Panc1 (cell line): ENCODE measurements at regions not wholly inside any gene's neighbourhood (a gene's known extent, or its start where the extent isn't known, plus 50 kb on each side); places are given as distances from the start of the nearest gene placed in this dataset.

Experiments
- POLR2AphosphoS5 ChIP-seq: IDR thresholded peaks from 2 replicates; pipeline ENCODE4 v1.6.1; 2012; ENCODE audit warnings: mild to moderate bottlenecking, low read depth, low read length, moderate library complexity
- TCF7L2 ChIP-seq: IDR thresholded peaks from 2 replicates; pipeline ENCODE4 v1.6.1; 2011; ENCODE audit warnings: mild to moderate bottlenecking, low read depth, low read length, inconsistent platforms
- TF ChIP-seq, protein P1 (sequence below): fragments of 450-650 bp; IDR thresholded peaks from 2 replicates; pipeline ENCODE4 v1.5.1; 2017; ENCODE audit warnings: mild to moderate bottlenecking

DNA sequence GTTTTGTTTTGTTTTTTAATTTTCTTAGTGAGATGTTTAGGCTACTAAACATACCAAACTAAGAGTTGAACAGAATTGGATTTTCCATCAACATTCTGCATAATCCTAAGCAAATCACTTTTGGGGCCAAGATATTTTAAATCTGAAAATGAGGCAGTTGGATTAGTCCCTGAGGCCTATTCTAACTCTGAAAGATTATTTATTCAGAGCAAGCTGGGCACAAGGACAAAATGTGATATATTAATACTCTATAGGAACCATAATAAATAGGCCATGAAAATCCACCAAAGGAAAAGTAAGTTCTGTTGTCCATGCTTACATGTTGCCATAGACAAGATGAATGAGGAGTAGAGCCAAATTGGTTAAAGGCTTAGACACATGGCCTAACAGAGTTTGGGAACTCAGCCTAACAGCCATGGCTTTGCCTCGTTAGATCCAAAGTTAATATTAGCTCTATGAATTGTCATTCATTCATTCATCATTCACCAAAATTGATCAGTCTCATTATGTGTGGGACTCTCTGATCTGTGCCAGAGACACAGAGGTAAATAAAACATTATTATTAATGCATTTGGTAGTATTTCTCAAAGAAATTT lies 183.5 kb downstream of the SCG2 start:
- no peak for TF ChIP-seq POLR2AphosphoS5
- TF ChIP-seq, protein P1, sequence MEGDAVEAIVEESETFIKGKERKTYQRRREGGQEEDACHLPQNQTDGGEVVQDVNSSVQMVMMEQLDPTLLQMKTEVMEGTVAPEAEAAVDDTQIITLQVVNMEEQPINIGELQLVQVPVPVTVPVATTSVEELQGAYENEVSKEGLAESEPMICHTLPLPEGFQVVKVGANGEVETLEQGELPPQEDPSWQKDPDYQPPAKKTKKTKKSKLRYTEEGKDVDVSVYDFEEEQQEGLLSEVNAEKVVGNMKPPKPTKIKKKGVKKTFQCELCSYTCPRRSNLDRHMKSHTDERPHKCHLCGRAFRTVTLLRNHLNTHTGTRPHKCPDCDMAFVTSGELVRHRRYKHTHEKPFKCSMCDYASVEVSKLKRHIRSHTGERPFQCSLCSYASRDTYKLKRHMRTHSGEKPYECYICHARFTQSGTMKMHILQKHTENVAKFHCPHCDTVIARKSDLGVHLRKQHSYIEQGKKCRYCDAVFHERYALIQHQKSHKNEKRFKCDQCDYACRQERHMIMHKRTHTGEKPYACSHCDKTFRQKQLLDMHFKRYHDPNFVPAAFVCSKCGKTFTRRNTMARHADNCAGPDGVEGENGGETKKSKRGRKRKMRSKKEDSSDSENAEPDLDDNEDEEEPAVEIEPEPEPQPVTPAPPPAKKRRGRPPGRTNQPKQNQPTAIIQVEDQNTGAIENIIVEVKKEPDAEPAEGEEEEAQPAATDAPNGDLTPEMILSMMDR: no peak
- no peak for TF ChIP-seq TCF7L2
